Lower leg skin (tissue), 4 donors: ENCODE measurements at regions not wholly inside any gene's neighbourhood (a gene's known extent, or its start where the extent isn't known, plus 50 kb on each side); places are given as distances from the start of the nearest gene placed in this dataset.
"Not testable (repeated sequence)": the region's sequence is repeated elsewhere in the genome, so short reads cannot be mapped to it uniquely, and the experiment has no call there.

Source experiments
- DNase-seq, 2 donors: peaks; one replicate each; pipeline ENCODE4 v3.0.0-alpha.2; 2019; ENCODE audit warnings: low spot score in 2 of 2
- H3K4me3 ChIP-seq: fragments of 200-600 bp; sonication (generic); 2 replicates; pipeline ENCODE4 v1.5.1; 2017; ENCODE audit warnings: mild to moderate bottlenecking, low read depth; ENCODE audit not compliant: poor library complexity, severe bottlenecking
- POLR2A ChIP-seq, 2 donors: fragments of 450-650 bp; IDR thresholded peaks; one replicate each; pipeline ENCODE4 v1.6.1; 2016 to 2017; ENCODE audit warnings: antibody characterized with exemption in 2 of 2, mild to moderate bottlenecking in 1 of 2, moderate library complexity in 1 of 2
- WGBS, 2 donors: methylation state at CpG; one replicate each; pipeline ENCODE4 v1.1.5; 2018; 5-methylcytosine and 5-hydroxymethylcytosine counted together
- intact Hi-C: fragments of 100-400 bp; cut with DNase I; formaldehyde crosslinking; loops from one replicate; pipeline ENCODE4 v1.15.0; 2023; ENCODE audit warnings: low total_unique reads
- TF ChIP-seq, protein P1 (sequence below), 3 donors: fragments of 450-650 bp; IDR thresholded peaks; one replicate each; pipeline ENCODE4 v1.5.1; 2016; ENCODE audit warnings: antibody characterized with exemption in 3 of 3, mild to moderate bottlenecking in 3 of 3, moderate library complexity in 2 of 3

DNA sequence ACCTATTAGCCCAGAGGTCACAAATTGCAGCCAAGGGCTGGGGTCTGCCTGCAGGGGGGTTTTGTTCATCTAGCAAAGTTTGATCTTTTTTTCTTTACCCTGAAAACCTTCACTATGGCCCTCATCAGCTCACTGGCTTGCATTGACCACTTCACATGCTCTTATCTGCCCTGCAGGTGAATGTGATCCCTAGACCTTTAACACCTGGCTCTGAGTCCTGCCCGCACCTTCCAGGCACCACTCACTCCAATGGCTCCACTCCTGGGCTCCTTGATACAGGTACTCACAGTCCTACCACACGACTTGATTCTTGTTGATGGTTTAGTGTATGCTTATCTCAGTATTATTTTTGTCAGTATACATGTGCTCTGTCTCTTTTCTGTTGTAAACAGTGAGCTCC, 92.5 kb downstream of the FEM1C start:
- 92 to 94% methylated on average over 2 of the region's 2 CpGs for WGBS, 2 donors
- no peak for TF ChIP-seq POLR2A (IDR thresholded peaks at IDR 0.05)
- TF ChIP-seq, protein P1, sequence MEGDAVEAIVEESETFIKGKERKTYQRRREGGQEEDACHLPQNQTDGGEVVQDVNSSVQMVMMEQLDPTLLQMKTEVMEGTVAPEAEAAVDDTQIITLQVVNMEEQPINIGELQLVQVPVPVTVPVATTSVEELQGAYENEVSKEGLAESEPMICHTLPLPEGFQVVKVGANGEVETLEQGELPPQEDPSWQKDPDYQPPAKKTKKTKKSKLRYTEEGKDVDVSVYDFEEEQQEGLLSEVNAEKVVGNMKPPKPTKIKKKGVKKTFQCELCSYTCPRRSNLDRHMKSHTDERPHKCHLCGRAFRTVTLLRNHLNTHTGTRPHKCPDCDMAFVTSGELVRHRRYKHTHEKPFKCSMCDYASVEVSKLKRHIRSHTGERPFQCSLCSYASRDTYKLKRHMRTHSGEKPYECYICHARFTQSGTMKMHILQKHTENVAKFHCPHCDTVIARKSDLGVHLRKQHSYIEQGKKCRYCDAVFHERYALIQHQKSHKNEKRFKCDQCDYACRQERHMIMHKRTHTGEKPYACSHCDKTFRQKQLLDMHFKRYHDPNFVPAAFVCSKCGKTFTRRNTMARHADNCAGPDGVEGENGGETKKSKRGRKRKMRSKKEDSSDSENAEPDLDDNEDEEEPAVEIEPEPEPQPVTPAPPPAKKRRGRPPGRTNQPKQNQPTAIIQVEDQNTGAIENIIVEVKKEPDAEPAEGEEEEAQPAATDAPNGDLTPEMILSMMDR (IDR thresholded peaks at IDR 0.05) = no peak
- DNase-seq = no peak

GRCh38 chr5:115450741-115451140, 93.8 kb downstream of the FEM1C start:
- DNase-seq = no peak
- intact Hi-C loops = no loop called here
- WGBS, 2 donors = 48 to 50% methylated on average over 1 of the region's 1 CpG
- no peak overlapping the region for H3K4me3 ChIP-seq
- no peak for TF ChIP-seq POLR2A (IDR thresholded peaks at IDR 0.05)
- TF ChIP-seq, protein P1 (IDR thresholded peaks at IDR 0.05) = no peak

More for the DNA sequence above, 92.5 kb downstream of the FEM1C start:
- intact Hi-C loops = no loop called here
- no peak overlapping the region for H3K4me3 ChIP-seq

DNA sequence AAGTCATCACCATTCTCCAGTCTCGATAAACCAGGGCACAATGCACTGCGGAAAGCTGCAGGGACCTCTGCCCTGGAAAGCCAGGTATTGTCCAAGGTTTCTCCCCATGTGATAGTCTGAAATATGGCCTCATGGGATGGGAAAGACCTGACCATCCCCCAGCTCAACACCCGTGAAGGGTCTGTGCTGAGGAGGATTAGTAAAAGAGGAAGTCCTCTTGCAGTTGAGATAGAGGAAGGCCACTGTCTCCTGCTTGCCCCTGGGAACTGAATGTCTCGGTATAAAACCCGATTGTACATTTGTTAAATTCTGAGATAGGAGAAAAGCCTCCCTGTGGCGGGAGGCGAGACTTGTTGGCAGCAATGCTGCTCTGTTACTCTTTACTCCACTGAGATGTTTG, 95.9 kb downstream of the FEM1C start:
- DNase-seq, intact Hi-C loops, H3K4me3 ChIP-seq: not testable (repeated sequence)
- 88 to 92% methylated on average over 6 to 7 of the region's 7 CpGs for WGBS, 2 donors

- intact Hi-C loops = no loop called here
- H3K4me3 ChIP-seq = no peak overlapping the region
- WGBS, 2 donors = 92 to 93% methylated on average over 2 of the region's 2 CpGs
- TF ChIP-seq POLR2A (IDR thresholded peaks at IDR 0.05) = no peak
- TF ChIP-seq, protein P1 (IDR thresholded peaks at IDR 0.05) = no peak
- no peak for DNase-seq
Measured at GRCh38 chr5:115440782-115441451, 103.7 kb downstream of the FEM1C start.

GRCh38 chr5:115439639-115440038, 104.9 kb downstream of the FEM1C start:
- intact Hi-C loops = no loop called here
- H3K4me3 ChIP-seq = no peak overlapping the region
- no peak for DNase-seq
- 85 to 90% methylated on average over 2 of the region's 2 CpGs for WGBS, 2 donors
- TF ChIP-seq POLR2A (IDR thresholded peaks at IDR 0.05) = no peak
- TF ChIP-seq, protein P1 (IDR thresholded peaks at IDR 0.05) = no peak

- 55 to 59% methylated on average over 2 of the region's 2 CpGs for WGBS, 2 donors
- DNase-seq = no peak
- intact Hi-C loops = no loop called here
- no peak overlapping the region for H3K4me3 ChIP-seq
- TF ChIP-seq, protein P1 (IDR thresholded peaks at IDR 0.05) = no peak
- no peak for TF ChIP-seq POLR2A (IDR thresholded peaks at IDR 0.05)
Measured at GRCh38 chr5:115439042-115439441, 105.5 kb downstream of the FEM1C start.
